SK-N-MC (cell line): ENCODE measurements at regions not wholly inside any gene's neighbourhood (a gene's known extent, or its start where the extent isn't known, plus 50 kb on each side); places are given as distances from the start of the nearest gene placed in this dataset.

Experiments
- EZH2 ChIP-seq: fragments of 200-600 bp; sonication (generic); IDR thresholded peaks from one replicate; pipeline ENCODE4 v1.6.1; 2017; ENCODE audit warnings: antibody characterized with exemption
- FOXP2 ChIP-seq: optimal IDR thresholded peaks from 2 replicates; pipeline ENCODE3; 2011; ENCODE audit warnings: mild to moderate bottlenecking, moderate library complexity; ENCODE audit not compliant: insufficient read depth; ENCODE audit errors: extremely low read length, control extremely low read depth
- POLR2AphosphoS5 ChIP-seq: IDR thresholded peaks from 2 replicates; pipeline ENCODE4 v1.6.1; 2012; ENCODE audit warnings: mild to moderate bottlenecking, low read depth, low read length, borderline replicate concordance

DNA sequence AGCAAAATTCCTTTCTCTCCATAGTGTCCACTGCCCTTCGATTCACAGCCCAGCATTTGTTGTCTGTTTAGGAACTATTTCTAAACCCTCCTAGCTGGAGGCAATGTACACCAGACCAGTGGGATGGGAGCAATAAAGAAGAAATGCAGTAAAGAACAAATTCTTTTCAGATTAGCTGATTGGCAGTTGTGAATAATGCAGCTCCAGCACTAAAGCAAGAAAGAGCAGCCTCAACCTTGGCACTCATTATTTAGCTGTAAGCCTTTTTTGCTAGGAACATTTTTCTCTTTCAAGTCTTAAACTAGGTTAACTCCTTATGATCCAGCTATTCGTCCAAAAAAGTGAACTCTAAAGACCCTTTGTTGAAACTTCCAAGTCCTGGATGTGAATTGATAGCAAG is 580.5 kb upstream of the STXBP6 start:
- no peak for TF ChIP-seq EZH2
- no peak for TF ChIP-seq POLR2AphosphoS5
- TF ChIP-seq FOXP2 = no peak
